Amniotic epithelial cell (primary cell): ENCODE measurements at regions not wholly inside any gene's neighbourhood (a gene's known extent, or its start where the extent isn't known, plus 50 kb on each side); places are given as distances from the start of the nearest gene placed in this dataset.
"Not testable (repeated sequence)": the region's sequence is repeated elsewhere in the genome, so short reads cannot be mapped to it uniquely, and the experiment has no call there.

Source experiments
- DNase-seq: peaks from one replicate; pipeline ENCODE4 v3.0.0-alpha.2; 2010; ENCODE audit warnings: low read depth

DNA sequence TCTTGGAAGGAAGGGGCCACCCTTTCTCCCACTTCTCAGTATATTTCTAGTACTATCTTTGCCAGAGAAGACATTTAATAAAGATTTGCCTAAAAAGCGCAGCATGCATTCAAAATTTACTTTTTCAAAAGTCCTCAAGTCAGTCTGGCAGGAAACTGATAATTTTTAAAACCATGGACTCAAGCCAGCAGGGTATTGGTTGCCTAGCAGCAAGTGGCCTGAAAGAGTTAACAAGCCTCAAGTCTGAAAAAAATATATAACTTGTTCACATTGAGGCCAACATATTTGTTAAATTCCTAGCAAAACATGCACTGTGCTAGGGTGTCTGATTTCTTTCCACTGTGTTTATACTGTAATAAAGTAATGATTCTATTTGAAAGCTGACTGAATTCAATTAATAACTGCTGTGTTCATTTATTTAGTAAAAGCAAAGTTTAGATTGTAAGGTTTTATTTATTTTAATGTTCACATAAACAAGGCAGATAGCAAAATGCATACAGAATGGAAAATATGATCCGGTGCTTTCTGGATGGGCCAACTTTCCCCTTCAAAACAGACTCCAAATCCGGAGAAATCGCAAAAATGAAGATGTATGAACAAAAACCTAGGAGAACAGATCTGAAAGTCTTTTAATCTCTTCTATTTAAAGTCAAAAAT lies 218.5 kb upstream of the FGF13 start:
- DNase-seq, result no peak

DNA sequence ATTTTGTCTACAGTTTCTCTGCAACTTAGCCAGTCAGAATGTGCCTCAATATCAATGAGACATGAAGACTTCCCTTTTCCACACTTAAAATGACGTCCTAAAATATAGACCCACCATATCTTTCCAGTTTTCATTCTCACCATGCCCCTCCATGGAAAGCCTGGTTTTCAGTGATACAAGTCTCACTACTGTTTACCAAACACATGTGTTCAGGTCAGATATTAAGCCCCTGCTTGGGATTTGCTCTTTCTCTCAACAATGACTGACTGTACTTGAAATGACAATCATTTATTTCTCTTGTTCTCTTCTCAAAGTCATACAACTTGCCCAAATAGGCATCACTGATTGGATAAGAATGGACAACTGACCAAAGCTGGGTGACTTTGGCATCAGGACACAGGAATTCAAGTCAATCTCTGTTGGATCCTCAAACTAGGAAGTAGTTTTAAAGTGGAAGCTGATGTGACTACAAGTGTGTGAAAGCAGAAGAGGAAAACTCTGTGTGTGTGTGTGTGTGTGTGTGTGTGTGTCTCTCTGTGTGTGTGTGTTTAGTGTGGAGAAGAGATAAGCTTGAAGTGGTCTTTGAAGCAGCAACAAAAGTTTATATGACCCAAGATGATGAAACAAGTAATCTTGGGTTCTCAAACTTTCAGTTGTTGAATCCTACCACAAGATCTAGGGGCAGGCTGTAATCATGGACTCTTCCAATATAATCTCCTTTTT lies 217.4 kb upstream of the FGF13 start:
- no peak for DNase-seq

DNA sequence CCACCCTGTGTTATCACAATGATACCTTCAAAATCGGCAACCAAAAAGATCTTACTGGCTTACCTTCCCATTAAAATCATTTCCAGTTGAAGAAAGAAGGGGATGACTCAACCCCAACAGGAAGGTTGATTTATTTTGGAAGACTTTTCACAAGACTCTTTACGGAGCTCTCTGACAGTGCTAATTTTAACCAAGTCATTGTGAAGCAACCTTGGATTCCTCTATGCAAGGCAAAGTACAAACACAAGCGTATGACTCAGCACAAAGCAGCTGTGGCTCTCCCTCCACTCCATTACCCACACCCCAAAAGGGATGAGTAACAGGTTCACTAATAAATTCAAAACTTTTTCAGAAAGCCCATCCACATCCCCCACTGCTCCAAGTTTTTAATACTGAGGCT lies 213.8 kb upstream of the FGF13 start:
- DNase-seq, result no peak

DNA sequence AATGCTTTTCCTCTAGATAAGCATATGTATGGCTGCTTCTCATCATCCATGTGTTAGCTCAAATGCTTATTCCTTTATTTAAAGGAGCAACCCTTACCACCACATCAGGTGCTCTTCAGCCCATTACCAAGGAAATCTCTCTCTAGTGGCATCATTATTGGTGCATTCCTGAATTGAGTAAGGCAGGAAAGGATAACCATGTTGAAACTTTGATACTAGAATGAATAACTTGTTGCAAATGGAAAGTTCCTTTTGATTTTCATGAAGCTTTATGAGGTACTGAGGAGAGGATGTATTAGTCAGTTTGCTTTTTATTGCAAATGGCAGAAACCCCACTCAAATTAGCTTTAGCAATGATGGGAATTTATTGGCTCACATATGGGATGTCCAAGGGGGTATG lies 212.3 kb upstream of the FGF13 start:
- DNase-seq, result no peak

DNA sequence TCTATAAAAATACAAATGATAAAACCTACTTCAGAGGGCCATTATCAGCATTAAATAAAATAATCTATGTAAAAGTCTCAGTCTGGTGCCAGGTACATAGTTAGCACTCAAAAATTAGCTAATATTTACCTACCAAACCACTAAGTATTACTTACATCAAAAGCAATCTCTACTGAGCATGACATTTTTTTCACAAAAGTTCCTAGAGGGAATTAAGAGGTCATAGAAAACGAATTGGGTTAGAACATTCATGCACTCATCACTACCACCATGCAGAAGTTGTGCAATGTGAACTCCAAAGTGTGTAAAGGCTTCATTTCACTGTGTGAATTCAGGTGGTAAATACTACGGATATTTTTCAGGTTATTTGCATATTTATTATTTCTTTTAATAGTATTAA lies 209.5 kb upstream of the FGF13 start:
- no peak for DNase-seq

DNA sequence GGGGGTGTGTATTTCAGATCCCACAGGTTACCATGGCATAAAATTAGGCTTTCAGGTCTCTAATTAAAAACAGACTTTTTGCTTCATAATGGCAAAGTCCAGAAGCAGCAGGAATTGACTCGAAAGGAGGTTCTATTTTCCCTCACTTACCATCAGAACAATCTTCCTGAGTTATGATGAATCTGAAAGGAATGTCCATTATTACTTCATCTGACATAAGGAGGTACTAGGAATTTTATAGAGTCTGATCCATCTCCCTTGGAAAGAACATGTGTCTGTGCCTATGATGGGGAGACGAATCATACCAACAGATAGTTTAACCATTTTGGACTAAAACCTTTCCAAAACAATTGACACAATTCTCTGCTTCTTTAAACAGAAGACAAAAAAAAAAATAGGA lies 206.3 kb upstream of the FGF13 start:
- DNase-seq, result no peak

DNA sequence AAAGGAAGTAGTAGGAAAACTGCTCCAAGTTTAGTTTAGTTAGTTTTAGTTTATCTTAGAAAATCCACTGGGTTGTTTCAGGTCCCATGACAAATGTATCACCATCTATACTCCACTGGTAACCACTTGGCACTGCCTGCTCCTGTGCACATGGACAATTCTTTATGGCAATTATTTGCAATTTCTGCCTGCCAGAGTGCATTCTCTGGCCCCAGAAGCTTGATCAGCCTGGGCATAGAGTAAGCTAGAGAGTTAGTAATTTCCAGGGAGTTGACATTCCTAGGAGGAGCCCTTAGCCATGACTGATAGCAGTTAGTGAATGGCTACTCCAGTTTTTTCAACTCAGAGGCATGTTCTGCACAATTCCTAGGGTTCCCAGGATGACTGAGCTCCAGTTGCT lies 203.2 kb upstream of the FGF13 start:
- DNase-seq, result no peak

DNA sequence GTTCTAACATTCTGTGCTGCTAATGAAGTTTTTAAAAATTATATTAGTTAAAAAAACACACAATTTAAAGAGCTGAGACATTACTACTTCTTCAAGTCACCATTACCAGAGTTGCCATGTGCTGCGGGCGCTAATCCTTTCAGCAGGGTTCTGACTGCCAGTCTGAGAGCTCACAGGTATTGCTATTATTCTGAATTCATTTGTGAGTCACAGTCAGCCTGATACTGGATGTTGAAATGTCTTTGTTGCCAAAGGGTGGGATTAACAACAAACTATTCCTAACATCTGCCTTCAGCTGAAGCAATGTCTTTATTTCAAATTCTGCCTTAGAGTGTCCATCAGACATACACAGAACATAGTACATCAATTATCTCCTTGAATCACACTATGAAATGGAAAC lies 197.1 kb upstream of the FGF13 start:
- DNase-seq, result no peak

DNA sequence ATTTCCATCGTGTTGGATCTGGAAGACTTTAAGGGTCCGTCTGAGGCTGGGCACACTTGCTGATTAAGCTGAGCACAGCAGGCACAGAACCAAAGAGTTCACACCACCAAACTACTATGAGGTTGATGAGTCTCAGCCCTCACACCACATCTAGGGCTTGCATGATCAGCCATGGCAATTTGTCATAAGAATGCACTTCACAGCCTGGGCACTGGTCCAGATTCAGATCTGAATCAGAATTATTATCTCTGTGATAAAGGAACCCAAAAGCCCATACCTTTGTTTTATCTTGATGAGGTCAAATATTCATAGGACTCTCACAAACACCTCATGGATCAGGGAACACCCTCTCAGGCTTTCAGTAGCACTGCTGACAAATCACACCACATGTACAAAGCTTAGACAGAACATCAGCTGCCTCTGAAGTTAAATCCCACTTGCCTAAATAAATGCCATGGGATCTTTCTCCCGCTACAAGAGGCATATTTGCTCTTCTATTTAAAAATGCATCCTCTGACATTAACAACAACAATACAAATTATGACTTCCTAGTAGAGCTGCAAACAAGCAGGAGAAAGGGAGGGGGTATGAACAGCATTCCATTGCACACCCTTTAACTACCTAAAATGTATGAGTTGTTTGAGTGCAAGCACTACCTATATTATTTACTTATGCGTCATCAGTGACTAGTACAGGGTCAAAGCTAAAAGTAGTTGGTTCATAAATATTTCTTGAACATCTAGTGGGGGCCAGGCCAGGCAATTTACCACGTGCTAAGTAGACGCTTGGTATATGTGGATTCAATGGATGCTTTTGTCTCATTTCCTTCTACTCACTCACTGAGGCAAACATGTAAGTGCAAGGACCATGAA lies 186.3 kb upstream of the FGF13 start:
- DNase-seq, result no peak

DNA sequence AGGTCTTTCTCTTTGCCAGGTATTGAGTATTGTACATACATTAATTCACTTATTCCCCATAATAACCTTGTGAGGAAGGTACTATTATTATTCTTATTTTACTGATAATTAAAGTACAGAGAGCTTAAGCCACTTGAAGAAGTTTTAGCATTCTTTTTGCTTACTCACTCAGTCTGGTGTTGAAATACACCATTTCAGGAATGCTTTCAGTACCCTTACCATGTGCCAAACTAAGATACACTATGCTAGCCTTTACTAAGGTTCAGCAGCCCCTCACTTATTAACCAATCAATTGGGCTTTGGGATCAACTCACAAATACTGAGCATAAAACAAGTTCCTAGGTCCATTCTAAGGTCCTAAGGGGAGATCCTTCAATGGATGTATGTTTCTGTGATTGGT lies 179.0 kb upstream of the FGF13 start:
- no peak for DNase-seq

DNA sequence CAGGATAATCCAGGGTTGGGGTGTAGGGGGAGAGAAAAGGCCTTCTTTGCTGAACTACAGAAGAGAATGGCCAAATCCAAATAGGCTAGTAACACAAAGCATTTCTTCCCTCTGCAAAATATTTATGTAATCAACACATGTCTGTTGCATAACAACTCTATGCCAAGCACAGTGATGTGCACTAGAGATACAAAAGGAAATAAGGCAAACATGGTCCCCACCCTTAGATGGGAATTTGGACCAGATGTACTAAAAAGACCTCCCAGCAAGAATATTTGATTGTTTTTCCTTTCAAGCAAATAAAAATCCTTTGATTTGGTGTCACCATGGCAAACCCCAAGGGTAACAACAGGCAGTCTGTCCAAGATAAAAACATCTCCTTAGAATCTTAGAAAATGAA lies 177.6 kb upstream of the FGF13 start:
- DNase-seq, result no peak

DNA sequence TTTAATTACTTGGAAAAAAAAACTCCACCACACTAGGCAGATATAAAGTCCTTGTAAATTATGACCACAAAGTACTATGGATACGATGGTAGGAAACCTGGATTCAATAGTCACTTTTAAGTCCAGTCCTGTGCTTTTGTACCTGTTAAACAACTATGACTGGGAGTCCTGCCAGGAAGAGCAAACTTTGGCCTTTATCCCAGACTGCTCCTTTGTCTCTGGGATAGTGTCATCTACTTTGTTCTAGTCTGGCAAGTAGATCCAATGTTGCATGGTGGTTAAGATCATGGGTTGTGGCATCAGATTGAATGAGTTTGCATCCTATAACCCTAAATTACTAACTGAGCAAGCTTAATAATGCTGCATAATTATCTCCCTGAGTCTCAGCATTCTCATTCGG lies 175.3 kb upstream of the FGF13 start:
- no peak for DNase-seq

DNA sequence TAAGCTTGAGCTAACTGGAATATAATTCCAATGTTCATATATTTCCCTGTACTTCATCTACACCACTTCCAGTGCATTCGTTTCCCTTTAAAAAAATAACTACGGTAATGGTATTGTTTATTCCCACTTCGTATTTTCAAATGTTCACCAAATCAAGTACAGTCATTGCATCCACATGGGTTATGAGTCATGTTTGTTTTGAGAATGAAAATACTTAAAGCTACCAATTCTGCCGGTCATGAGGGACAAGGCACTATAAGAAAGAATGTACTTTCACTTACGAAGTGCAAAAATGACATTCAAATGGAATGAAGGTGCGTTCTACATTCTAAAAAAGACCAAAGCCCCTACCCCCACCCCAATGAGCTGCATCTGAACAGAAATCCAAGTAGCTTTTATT lies 174.4 kb upstream of the FGF13 start:
- DNase-seq, result no peak

DNA sequence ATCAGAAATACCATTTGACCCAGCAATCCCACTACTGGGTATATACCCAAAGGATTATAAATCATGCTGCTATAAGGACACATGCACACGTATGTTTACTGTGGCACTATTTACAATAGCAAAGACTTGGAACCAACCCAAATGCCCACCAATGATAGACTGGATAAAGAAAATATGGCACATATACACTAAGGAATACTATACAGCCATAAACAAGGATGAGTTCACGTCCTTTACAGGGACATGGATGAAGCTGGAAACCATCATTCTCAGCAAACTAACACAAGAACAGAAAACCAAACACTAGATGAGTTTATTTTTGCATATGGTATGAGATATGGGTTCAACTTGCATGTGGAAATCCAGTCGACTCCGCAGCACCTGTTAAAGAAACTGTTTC lies 168.8 kb upstream of the FGF13 start:
- DNase-seq, result not testable (repeated sequence)

DNA sequence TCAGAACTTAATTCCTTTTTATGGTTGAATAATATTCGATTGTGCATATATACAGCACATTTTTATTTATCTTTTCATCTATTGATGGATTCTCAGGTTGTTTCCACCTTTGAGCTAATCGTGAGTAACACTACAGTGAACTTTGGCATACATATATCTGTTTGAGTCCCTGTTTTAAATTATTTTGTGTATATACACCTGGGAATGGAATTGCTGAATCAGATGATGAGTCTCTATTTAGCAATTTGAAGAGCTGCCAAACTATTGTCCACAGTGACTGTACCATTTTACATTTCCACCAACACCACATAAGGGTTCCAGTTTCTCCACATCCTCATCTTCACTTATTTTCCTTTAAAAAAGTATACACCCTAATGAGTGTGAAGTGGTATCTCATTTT lies 166.2 kb upstream of the FGF13 start:
- no peak for DNase-seq

DNA sequence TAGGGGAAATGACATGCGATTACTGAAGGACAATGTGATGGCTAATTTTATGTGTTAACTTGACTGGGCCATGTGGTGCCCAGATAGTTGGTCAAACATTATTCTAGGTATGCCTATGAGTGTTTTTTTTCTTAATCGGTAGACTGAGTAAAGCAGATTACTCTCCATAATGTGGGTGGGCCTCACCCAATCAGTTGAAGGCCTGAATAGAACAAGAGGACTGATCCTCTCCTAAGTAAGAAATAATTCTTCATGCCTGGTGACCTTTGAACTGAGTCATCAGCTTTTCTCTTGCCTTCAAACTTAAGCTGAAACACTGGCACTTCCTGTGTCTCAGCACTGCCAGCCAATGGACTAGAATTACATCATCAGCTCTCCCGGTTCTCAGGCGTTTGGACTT lies 164.0 kb upstream of the FGF13 start:
- no peak for DNase-seq

DNA sequence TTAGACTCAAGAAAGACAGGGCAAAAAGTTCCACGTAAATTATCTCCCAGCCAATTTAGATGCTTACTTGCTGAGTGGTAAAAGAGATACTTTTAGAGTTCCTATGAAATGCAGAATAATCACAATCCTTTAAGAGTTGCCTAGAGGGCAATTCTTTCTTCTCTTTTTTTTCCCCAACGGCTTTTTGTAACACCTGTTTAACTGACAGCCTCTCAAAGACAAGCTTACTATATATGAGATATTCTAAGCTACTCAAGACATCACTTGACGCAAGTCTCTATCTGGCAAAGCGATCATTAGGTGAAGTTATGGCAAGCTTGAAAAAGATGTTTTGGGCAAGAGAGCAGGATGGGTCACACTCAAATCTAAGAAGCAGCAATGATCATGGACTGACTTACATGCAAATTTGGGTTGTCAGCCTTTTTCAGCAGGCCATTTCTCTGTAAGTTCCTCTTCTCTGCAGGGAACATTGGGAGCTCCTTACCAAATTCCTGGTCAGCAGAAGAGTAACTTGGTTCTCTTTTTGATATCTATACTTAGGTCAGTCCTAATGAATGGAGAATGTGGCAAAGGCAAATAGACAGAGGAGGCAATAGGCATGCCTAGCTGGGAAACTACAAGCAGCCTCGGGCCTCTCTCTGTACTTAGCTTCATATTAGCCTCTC lies 162.9 kb upstream of the FGF13 start:
- DNase-seq, result no peak

DNA sequence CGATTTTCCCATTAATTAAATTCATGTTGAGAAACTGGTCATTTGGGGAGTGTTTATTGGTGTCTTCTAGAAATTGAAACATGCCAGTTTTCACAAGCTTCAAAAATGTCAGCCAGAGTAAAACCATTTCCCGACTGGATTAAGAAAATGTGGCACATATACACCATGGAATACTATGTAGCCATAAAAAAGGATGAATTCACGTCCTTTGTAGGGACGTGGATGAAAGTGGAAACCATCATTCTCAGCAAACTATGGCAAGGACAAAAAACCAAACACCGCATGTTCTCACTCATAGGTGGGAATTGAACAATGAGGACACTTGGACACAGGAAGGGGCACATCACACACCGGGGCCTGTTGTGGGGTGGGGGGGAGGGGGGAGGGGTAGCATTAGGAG lies 162.1 kb upstream of the FGF13 start:
- DNase-seq, result not testable (repeated sequence)

DNA sequence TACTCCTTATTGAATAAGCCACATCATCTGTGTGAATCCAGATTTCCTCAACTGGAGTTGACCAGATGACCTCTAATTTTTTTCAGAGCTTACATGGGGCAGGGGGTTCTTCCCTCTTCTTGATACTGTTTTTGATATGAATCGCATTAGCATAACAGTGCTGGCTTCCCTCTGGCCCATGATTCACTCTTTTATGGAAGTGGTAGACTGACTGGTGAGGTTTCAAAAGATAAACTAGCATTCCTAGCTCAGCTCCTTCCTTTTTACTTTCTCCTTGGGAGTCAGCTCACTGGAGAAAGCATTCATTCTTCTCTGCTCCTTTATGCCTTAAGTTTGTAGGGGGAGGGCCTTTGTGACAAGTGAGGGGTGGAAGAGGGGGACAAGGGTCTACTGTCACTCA lies 161.0 kb upstream of the FGF13 start:
- DNase-seq, result no peak

DNA sequence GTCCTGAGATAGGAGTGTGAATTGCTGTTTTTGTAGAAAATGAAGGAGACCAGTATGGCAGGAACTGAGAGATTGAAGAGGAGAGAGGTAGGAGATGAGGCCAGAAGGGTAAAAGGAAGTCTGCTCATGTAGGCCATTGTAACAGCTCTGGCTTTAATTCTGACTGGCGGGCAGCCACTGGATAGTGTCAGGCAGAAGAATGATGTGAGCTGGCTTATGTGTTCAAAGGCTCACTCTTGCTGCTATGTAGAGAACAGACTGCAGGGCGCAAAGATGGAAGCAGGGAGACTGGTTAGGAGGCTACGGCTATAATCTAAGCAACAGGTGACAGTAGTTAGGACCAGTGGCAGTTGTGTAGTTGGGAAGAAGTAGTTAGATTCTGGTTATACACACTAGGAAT lies 160.2 kb upstream of the FGF13 start:
- DNase-seq, result no peak

DNA sequence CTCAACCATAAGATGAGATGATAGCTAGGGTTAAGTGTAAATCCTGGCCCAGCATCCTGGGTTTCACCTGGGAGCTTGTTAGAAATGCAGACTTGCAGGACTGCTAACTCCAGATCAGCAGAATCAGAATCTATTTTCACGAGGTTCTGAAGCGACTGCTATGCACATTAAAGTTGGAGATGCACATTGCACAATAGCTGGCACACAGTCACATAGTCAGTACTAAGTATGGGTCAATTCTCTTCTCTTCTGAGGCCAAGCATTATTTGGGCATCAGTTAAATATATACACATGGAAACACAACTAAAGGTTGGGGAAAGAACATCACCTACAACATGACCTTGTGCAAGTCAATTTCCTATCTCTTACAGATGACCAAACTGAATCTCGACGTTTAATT lies 155.1 kb upstream of the FGF13 start:
- DNase-seq, result no peak

DNA sequence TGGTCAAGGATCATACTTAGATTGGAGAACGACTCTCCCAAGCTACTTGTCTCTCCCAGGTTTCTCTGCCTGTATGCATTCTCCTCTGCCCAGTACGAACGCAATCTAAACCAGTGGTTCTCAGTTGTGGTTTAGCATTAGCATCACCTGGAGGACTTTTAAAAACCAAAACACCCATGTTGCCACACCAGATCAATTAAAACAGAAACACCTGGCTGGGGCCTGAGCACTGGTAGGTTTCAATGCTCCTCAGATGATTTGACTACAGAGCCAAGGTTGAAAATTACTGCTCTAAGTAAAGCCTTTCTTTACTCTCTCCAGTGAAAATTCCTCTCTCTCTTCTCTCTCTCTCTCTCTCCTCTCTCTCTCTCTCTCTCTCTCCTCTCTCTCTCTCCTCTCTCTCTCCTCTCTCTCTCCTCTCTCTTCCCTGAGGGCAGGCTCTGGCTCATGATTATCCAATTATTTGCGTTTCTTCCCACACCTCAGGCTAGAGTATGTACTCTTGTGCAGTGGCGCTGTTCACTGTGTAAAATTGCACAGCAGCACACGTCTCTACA lies 153.7 kb upstream of the FGF13 start:
- no peak for DNase-seq
